Skeletal muscle satellite cell (primary cell): ENCODE measurements at regions not wholly inside any gene's neighbourhood (a gene's known extent, or its start where the extent isn't known, plus 50 kb on each side); places are given as distances from the start of the nearest gene placed in this dataset.

Experiments
- H3K27me3 ChIP-seq: 2 replicates; pipeline ENCODE4 v1.7.0; 2013; ENCODE audit warnings: low read length; ENCODE audit not compliant: control insufficient read depth, insufficient read depth
- H3K36me3 ChIP-seq: 2 replicates; pipeline ENCODE4 v1.7.0; 2013; ENCODE audit warnings: mild to moderate bottlenecking, control low read depth, low read length; ENCODE audit not compliant: insufficient read depth
- H3K4me1 ChIP-seq: 2 replicates; pipeline ENCODE4 v1.7.0; 2013; ENCODE audit warnings: low read length; ENCODE audit not compliant: control insufficient read depth, insufficient read depth
- H3K4me2 ChIP-seq: 2 replicates; pipeline ENCODE4 v1.7.0; 2013; ENCODE audit warnings: mild to moderate bottlenecking, low read length
- H3K4me3 ChIP-seq: 2 replicates; pipeline ENCODE4 v1.7.0; 2013; ENCODE audit warnings: low read length
- H3K9ac ChIP-seq: 2 replicates; pipeline ENCODE4 v1.7.0; 2013; ENCODE audit warnings: mild to moderate bottlenecking, low read depth, low read length, moderate library complexity
- H3K9me3 ChIP-seq: replicated peaks from 2 replicates; pipeline ENCODE4 v1.7.0; 2013; ENCODE audit warnings: mild to moderate bottlenecking, control low read depth, low read length

DNA sequence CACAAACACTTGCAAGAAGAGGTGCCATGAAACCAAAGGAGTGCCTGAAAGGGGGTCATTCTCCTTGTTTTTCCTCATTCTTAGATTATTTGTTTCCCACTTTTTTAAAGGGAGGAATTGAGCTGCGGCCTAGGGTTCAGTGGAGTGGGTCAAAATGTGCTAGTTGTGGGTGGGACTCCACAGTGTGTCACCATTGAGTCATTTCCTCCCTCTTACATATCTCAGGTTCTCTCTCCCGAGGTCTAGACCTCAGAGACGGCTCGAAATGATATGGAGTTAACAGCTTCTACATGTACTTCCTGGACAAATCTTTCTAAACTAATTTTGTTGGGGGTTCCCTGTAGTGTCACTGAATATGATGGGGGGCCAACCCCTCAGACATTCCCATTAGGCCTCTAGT is 328.4 kb upstream of the SPANXN1 start:
- H3K36me3 ChIP-seq, result no peaks in the 10 kb centered on the region
- H3K27me3 ChIP-seq, result no peaks in the 10 kb centered on the region
- no peak overlapping the region for H3K9ac ChIP-seq
- H3K9me3 ChIP-seq, result peaks cover 4% of the 10 kb centered on the region
- H3K4me3 ChIP-seq, result no peak overlapping the region
- H3K4me1 ChIP-seq, result no peaks in the 10 kb centered on the region
- H3K4me2 ChIP-seq, result no peak overlapping the region

DNA sequence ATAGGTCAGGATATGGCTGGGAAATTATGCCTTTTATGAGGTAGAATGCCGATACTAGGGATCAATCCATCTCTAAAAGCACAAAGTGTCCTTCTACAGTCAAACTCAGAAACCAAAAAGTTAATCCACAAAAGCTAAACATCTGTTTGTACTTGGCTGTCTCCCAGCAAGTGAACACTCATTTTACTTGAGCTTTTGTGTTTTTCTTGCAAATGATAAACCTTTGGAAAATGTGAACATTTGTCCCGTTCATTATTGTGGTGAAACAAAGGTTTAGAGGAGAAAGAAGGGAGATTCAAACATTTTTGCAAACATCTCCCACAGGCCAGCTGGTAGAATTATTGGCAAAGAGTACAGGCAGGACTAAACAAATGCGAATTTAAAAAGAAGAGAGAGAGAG is 300.6 kb upstream of the SPANXN1 start:
- no peaks in the 10 kb centered on the region for H3K4me1 ChIP-seq
- H3K4me3 ChIP-seq, result no peak overlapping the region
- peak overlapping the region; percentile 42 for H3K9ac ChIP-seq
- H3K36me3 ChIP-seq, result no peaks in the 10 kb centered on the region
- H3K27me3 ChIP-seq, result no peaks in the 10 kb centered on the region
- no peak overlapping the region for H3K4me2 ChIP-seq
- peaks cover 4% of the 10 kb centered on the region for H3K9me3 ChIP-seq
